ENCODE measurements at regions not wholly inside any gene's neighbourhood (a gene's known extent, or its start where the extent isn't known, plus 50 kb on each side); places are given as distances from the start of the nearest gene placed in this dataset.

DNA sequence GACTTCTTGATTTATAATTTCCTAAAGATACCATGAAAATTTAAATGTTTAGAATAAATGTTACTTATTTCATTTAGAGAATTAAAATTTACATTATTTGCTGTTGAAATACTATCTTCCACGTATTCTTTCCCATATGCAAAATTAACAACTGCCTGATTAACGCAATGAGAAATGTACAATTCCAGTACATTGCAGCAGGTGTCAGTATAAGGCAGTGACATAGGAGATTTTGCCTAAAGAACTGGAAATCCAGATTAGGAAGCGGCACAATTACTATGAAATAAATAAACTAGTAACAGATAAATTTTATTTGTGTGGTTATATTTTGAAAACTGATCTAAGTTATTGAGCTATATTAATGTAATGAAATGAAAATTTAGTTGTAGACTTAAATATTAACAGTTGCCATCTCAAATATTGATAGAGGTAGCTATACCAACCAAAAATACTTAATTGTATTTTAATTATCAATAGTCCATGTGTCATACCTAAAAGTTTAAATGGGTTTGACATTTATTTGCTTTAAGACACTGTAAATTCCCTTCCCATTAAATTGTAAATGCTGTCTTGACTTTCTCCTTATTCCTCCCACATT, 300.2 kb downstream of the UTRN start:
- DNase-seq (ENCODE audit: low spot score) (peak; percentile 40), FAIRE-seq (peak; percentile 43), ATAC-seq (no peak; the same call in 2 of the 3 replicates)
- peaks cover 10% of the 10 kb centered on the region; the same call in 1 of the 2 replicates for H3K4me1 ChIP-seq (ENCODE audit: insufficient read depth, low read length)
- no peak overlapping the region for H3K4me3 ChIP-seq (replicated peaks in 1 of 3; ENCODE audit: insufficient read depth in 1 of 3, low read depth in 2 of 3, low read length in 3 of 3)
- in situ Hi-C loops (cut with HindIII; ENCODE audit: extremely low pct_ligation_motif_present, low pct_unique_long_range_greater_than_20kb): loop anchor here (10.0 kb wide), 3 partner anchors 439 to 1049 kb away; no protein-coding TSS in a partner anchor
- no TSS peak for BruUV-seq (replicated peaks)
- peaks cover 23 to 44% of the 10 kb centered on the region in 2 experiments for H3K36me3 ChIP-seq (replicated peaks in 1 of 2; ENCODE audit: control insufficient read depth in 1 of 2, insufficient read depth in 2 of 2, low read length in 2 of 2)
- H2AFZ ChIP-seq (ENCODE audit: low read length): no peak overlapping the region
- H3K4me2 ChIP-seq (ENCODE audit: low read depth, low read length): no peak overlapping the region
- no peak overlapping the region for H3K27ac ChIP-seq (ENCODE audit: extremely low read length, insufficient read depth, low read length)
- WGBS (ENCODE audit: low lambda C conversion rate): 80% methylated on average over 3 of the region's 3 CpGs
- ChIA-PET POLR2A (no interaction called here), CTCF (ENCODE audit: low intra/inter-chr PET ratio, low total read pairs) (interaction anchor here (0.8 to 1.4 kb wide), 3 partner anchors 194 to 347 kb away, joined by 4 to 7 read pairs (median 5); no protein-coding TSS in a partner anchor)
- intact Hi-C loops (cut with micrococcal nuclease; ENCODE audit: unreplicated experiment): loop anchor here (1.0 to 2.0 kb wide), 6 partner anchors 76 to 1049 kb away; no protein-coding TSS in a partner anchor
- H3K9ac ChIP-seq (ENCODE audit: insufficient read depth, low read depth, low read length): no peak overlapping the region
- no peaks in the 10 kb centered on the region for H3K27me3 ChIP-seq (ENCODE audit: control insufficient read depth in 1 of 2, insufficient read depth in 2 of 2, low read length in 2 of 2)
- no peaks in the 10 kb centered on the region for H4K20me1 ChIP-seq (ENCODE audit: insufficient read depth, low read length)
- H3K79me2 ChIP-seq (ENCODE audit: insufficient read depth, low read length): no peaks in the 10 kb centered on the region
- no peaks in the 10 kb centered on the region for H3K9me3 ChIP-seq (ENCODE audit: low read length)
- TF ChIP-seq SIX1 (CRISPR knock-in tag; IDR thresholded peaks at IDR 0.05; ENCODE audit: borderline replicate concordance) (no peak), PRPF4 (IDR thresholded peaks at IDR 0.05; ENCODE audit: low read depth, low read length, poor library complexity, severe bottlenecking) (no peak), REL (CRISPR knock-in tag; conservative IDR thresholded peaks at IDR 0.05) (no peak), HNRNPUL1 (IDR thresholded peaks at IDR 0.05; ENCODE audit: low read depth, low read length) (no peak), NCOA2 (CRISPR knock-in tag; IDR thresholded peaks at IDR 0.05) (no peak), ZNF496 (CRISPR knock-in tag; IDR thresholded peaks at IDR 0.05; ENCODE audit: insufficient replicate concordance) (no peak), MAFK (conservative IDR thresholded peaks at IDR 0.05 in 1 of 2, IDR thresholded peaks at IDR 0.05 in 1 of 2; ENCODE audit: low read length in 2 of 2) (no peak), ZBTB7A (CRISPR knock-in tag; IDR thresholded peaks at IDR 0.05) (no peak), CEBPG (CRISPR knock-in tag; IDR thresholded peaks at IDR 0.05) (0 out of 2 replicates have a peak, but pooled peaks have one; percentile 28), RXRB (CRISPR knock-in tag; IDR thresholded peaks at IDR 0.05; ENCODE audit: borderline replicate concordance) (no peak), PHF8 (CRISPR knock-in tag; IDR thresholded peaks at IDR 0.05) (no peak), SRY (CRISPR knock-in tag; IDR thresholded peaks at IDR 0.05) (no peak), CENPT (CRISPR knock-in tag; IDR thresholded peaks at IDR 0.05; ENCODE audit: low read depth) (no peak), MEF2D (CRISPR knock-in tag; IDR thresholded peaks at IDR 0.05) (no peak)
- TF ChIP-seq, protein P1, sequence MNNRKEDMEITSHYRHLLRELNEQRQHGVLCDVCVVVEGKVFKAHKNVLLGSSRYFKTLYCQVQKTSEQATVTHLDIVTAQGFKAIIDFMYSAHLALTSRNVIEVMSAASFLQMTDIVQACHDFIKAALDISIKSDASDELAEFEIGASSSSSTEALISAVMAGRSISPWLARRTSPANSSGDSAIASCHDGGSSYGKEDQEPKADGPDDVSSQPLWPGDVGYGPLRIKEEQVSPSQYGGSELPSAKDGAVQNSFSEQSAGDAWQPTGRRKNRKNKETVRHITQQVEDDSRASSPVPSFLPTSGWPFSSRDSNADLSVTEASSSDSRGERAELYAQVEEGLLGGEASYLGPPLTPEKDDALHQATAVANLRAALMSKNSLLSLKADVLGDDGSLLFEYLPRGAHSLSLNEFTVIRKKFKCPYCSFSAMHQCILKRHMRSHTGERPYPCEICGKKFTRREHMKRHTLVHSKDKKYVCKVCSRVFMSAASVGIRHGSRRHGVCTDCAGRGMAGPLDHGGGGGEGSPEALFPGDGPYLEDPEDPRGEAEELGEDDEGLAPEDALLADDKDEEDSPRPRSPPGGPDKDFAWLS (CRISPR knock-in tag; IDR thresholded peaks at IDR 0.05; ENCODE audit: borderline replicate concordance): no peak
- TF ChIP-seq, protein P2, sequence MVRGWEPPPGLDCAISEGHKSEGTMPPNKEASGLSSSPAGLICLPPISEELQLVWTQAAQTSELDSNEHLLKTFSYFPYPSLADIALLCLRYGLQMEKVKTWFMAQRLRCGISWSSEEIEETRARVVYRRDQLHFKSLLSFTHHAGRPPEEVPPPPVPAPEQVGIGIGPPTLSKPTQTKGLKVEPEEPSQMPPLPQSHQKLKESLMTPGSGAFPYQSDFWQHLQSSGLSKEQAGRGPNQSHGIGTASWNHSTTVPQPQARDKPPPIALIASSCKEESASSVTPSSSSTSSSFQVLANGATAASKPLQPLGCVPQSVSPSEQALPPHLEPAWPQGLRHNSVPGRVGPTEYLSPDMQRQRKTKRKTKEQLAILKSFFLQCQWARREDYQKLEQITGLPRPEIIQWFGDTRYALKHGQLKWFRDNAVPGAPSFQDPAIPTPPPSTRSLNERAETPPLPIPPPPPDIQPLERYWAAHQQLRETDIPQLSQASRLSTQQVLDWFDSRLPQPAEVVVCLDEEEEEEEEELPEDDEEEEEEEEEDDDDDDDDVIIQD (CRISPR knock-in tag; IDR thresholded peaks at IDR 0.05; ENCODE audit: low read depth): 0 out of 2 replicates have a peak, but pooled peaks have one; percentile 30
- TF ChIP-seq, protein P3, sequence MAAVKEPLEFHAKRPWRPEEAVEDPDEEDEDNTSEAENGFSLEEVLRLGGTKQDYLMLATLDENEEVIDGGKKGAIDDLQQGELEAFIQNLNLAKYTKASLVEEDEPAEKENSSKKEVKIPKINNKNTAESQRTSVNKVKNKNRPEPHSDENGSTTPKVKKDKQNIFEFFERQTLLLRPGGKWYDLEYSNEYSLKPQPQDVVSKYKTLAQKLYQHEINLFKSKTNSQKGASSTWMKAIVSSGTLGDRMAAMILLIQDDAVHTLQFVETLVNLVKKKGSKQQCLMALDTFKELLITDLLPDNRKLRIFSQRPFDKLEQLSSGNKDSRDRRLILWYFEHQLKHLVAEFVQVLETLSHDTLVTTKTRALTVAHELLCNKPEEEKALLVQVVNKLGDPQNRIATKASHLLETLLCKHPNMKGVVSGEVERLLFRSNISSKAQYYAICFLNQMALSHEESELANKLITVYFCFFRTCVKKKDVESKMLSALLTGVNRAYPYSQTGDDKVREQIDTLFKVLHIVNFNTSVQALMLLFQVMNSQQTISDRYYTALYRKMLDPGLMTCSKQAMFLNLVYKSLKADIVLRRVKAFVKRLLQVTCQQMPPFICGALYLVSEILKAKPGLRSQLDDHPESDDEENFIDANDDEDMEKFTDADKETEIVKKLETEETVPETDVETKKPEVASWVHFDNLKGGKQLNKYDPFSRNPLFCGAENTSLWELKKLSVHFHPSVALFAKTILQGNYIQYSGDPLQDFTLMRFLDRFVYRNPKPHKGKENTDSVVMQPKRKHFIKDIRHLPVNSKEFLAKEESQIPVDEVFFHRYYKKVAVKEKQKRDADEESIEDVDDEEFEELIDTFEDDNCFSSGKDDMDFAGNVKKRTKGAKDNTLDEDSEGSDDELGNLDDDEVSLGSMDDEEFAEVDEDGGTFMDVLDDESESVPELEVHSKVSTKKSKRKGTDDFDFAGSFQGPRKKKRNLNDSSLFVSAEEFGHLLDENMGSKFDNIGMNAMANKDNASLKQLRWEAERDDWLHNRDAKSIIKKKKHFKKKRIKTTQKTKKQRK (IDR thresholded peaks at IDR 0.05; ENCODE audit: low read length): no peak
- TF ChIP-seq, protein P4, sequence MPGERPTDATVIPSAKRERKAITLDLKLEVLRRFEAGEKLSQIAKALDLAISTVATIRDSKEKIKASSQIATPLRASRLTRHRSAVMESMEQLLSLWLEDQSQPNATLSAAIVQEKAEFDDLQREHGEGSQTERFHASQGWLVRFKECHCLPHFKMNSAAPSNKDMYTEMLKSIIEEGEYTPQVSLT (CRISPR knock-in tag; IDR thresholded peaks at IDR 0.05; ENCODE audit: borderline replicate concordance, low read depth): no peak

Data from HepG2 (cell line).